H1 (cell line): ENCODE measurements at regions not wholly inside any gene's neighbourhood (a gene's known extent, or its start where the extent isn't known, plus 50 kb on each side); places are given as distances from the start of the nearest gene placed in this dataset.

Experiments used
- CTCF ChIA-PET: fragments of 300-600 bp; sonication (Branson Sonifier 250); formaldehyde crosslinking; loops from one replicate; lab custom pipeline; 2021; ENCODE audit not compliant: partially characterized antibody; lab: Charles Lee
- POLR2A ChIA-PET: fragments of 300-600 bp; sonication (Branson Sonifier 250); formaldehyde crosslinking; loops from one replicate; lab custom pipeline; 2021; ENCODE audit warnings: inconsistent platforms; ENCODE audit not compliant: partially characterized antibody; lab: Charles Lee
- DNase-seq, 2 experiments: peaks; one replicate each; pipeline versions ENCODE4 v3.0.0 to v3.0.0-alpha.2; 2010 to 2022; ENCODE audit warnings: low spot score in 2 of 2, low read depth in 1 of 2, mixed read lengths in 1 of 2
- FAIRE-seq: peaks from 2 replicates; lab custom pipeline; 2011; peaks lifted over from hg19 to GRCh38; lab: Jason Lieb, UNC
- H2AFZ ChIP-seq: 2 replicates; pipeline ENCODE4 v1.8.1; 2012; ENCODE audit warnings: low read length, inconsistent platforms
- H2AK5ac ChIP-seq: 2 replicates; pipeline ENCODE4 v1.6.1; 2013; ENCODE audit warnings: low read depth, low read length
- H2BK120ac ChIP-seq: replicated peaks from 2 replicates; pipeline ENCODE3; 2013; ENCODE audit warnings: low read depth, low read length, inconsistent platforms
- H2BK12ac ChIP-seq: 2 replicates; pipeline ENCODE4 v1.6.1; 2013; ENCODE audit warnings: low read depth, low read length
- H2BK15ac ChIP-seq: 2 replicates; pipeline ENCODE4 v1.6.1; 2013; ENCODE audit warnings: low read length
- H2BK20ac ChIP-seq: 2 replicates; pipeline ENCODE4 v1.6.1; 2013; ENCODE audit warnings: low read length
- H2BK5ac ChIP-seq: 2 replicates; pipeline ENCODE4 v1.6.1; 2013; ENCODE audit warnings: low read depth, low read length
- H3K14ac ChIP-seq: 2 replicates; pipeline ENCODE4 v1.6.1; 2013; ENCODE audit warnings: inconsistent platforms; ENCODE audit not compliant: insufficient read length
- H3K18ac ChIP-seq: 2 replicates; pipeline ENCODE4 v1.6.1; 2013; ENCODE audit warnings: low read length; ENCODE audit errors: extremely low read depth
- H3K23ac ChIP-seq: 2 replicates; pipeline ENCODE4 v1.6.1; 2013; ENCODE audit warnings: inconsistent platforms; ENCODE audit not compliant: insufficient read length
- H3K23me2 ChIP-seq: 2 replicates; pipeline ENCODE4 v1.6.1; 2013; ENCODE audit warnings: low read depth, low read length
- H3K27ac ChIP-seq: 2 replicates; pipeline ENCODE4 v1.6.1; 2011; ENCODE audit warnings: low read depth, low read length, inconsistent platforms
- H3K27me3 ChIP-seq, 4 experiments: replicated peaks in 1 of 4; 1 replicate in 1 of 4; 2 replicates in 3 of 4; pipeline versions ENCODE4 v1.6.1 to v1.8.1; 2011 to 2013; ENCODE audit warnings: low read length in 3 of 4, mild to moderate bottlenecking in 3 of 4, inconsistent platforms in 2 of 4, mixed read lengths in 2 of 4, moderate library complexity in 1 of 4; ENCODE audit not compliant: control insufficient read depth in 3 of 4, insufficient read depth in 3 of 4; ENCODE audit errors: extremely low read depth in 1 of 4
- H3K36me3 ChIP-seq, 4 experiments: 2 replicates each; pipeline versions ENCODE4 v1.6.1 to v1.8.1; 2011 to 2013; ENCODE audit warnings: mild to moderate bottlenecking in 4 of 4, low read length in 3 of 4, moderate library complexity in 2 of 4, control low read depth in 1 of 4, inconsistent platforms in 1 of 4; ENCODE audit not compliant: insufficient read depth in 4 of 4, control insufficient read depth in 2 of 4
- H3K4ac ChIP-seq: replicated peaks from 2 replicates; pipeline ENCODE3; 2013; ENCODE audit warnings: low read length, low read depth, mixed read lengths, inconsistent platforms; ENCODE audit not compliant: insufficient read length
- H3K4me1 ChIP-seq, 4 experiments: replicated peaks in 1 of 4; 1 replicate in 1 of 4; 2 replicates in 3 of 4; pipeline versions ENCODE4 v1.6.1 to v1.8.1; 2011 to 2013; ENCODE audit warnings: low read length in 3 of 4, inconsistent platforms in 2 of 4, mixed read lengths in 1 of 4; ENCODE audit not compliant: insufficient read depth in 4 of 4, control insufficient read depth in 3 of 4
- H3K4me2 ChIP-seq, 2 experiments: 2 replicates each; pipeline versions ENCODE4 v1.6.1 to v1.8.1; 2011 to 2013; ENCODE audit warnings: low read depth in 2 of 2, low read length in 2 of 2, control low read depth in 1 of 2, inconsistent platforms in 1 of 2, mild to moderate bottlenecking in 1 of 2; ENCODE audit not compliant: insufficient read depth in 1 of 2
- H3K4me3 ChIP-seq, 4 experiments: fragments of 200-600, 300-600 bp in 1 of 4; sonication (generic), shearing (Covaris generic), sonication (Bioruptor Twin) in 1 of 4; 2 replicates each; pipeline versions ENCODE4 v1.5.1 to v1.8.1; 2011 to 2016; ENCODE audit warnings: low read length in 4 of 4, low read depth in 3 of 4, control low read depth in 2 of 4, inconsistent platforms in 2 of 4, mild to moderate bottlenecking in 2 of 4, mixed read lengths in 1 of 4, moderate library complexity in 1 of 4; ENCODE audit not compliant: insufficient read depth in 2 of 4; ENCODE audit errors: extremely low read depth in 1 of 4
- H3K56ac ChIP-seq: replicated peaks from 2 replicates; pipeline ENCODE3; 2013; ENCODE audit warnings: low read depth, mild to moderate bottlenecking, mixed read lengths, low read length, inconsistent platforms; ENCODE audit not compliant: insufficient read length
- H3K79me1 ChIP-seq: 2 replicates; pipeline ENCODE4 v1.6.1; 2013; ENCODE audit warnings: low read depth, low read length, control low read depth
- H3K79me2 ChIP-seq, 2 experiments: 2 replicates each; pipeline versions ENCODE4 v1.6.1 to v1.8.1; 2012 to 2013; ENCODE audit warnings: low read length in 2 of 2, mild to moderate bottlenecking in 2 of 2, inconsistent platforms in 1 of 2; ENCODE audit not compliant: insufficient read depth in 2 of 2, control insufficient read depth in 1 of 2
- H3K9ac ChIP-seq, 4 experiments: replicated peaks in 1 of 4; 1 replicate in 1 of 4; 2 replicates in 3 of 4; pipeline versions ENCODE4 v1.6.1 to v1.8.1; 2011 to 2013; ENCODE audit warnings: low read depth in 3 of 4, low read length in 3 of 4, control low read depth in 2 of 4, mild to moderate bottlenecking in 2 of 4, moderate library complexity in 2 of 4, inconsistent platforms in 1 of 4; ENCODE audit errors: extremely low read depth in 1 of 4
- H3K9me3 ChIP-seq, 2 experiments: 2 replicates each; pipeline versions ENCODE4 v1.6.1 to v1.8.1; 2012 to 2013; ENCODE audit warnings: mild to moderate bottlenecking in 2 of 2, moderate library complexity in 2 of 2, control low read depth in 1 of 2, inconsistent platforms in 1 of 2, low read depth in 1 of 2, low read length in 1 of 2, mixed read lengths in 1 of 2; ENCODE audit not compliant: insufficient read depth in 2 of 2
- H4K20me1 ChIP-seq, 2 experiments: replicated peaks in 1 of 2; 2 replicates each; pipeline versions ENCODE3 to v1.8.1; 2011 to 2013; ENCODE audit warnings: inconsistent platforms in 2 of 2, low read length in 2 of 2, mild to moderate bottlenecking in 1 of 2; ENCODE audit not compliant: insufficient read depth in 2 of 2, control insufficient read depth in 1 of 2
- H4K5ac ChIP-seq: 2 replicates; pipeline ENCODE4 v1.6.1; 2013; ENCODE audit warnings: low read length, low read depth, mixed read lengths, inconsistent platforms; ENCODE audit not compliant: insufficient read length
- H4K8ac ChIP-seq: 2 replicates; pipeline ENCODE4 v1.8.0; 2013; ENCODE audit warnings: mild to moderate bottlenecking, moderate library complexity, low read length, inconsistent platforms; ENCODE audit not compliant: insufficient read depth; ENCODE audit errors: extremely low read depth
- H4K91ac ChIP-seq: replicated peaks from 2 replicates; pipeline ENCODE3; 2013; ENCODE audit warnings: low read length, mixed read lengths, inconsistent platforms; ENCODE audit not compliant: insufficient read length
- CBX8 ChIP-seq: fragments of 300-800, 300-1000 bp; sonication (generic); IDR thresholded peaks from 2 replicates; pipeline ENCODE4 v1.7.1; 2016; ENCODE audit warnings: low read depth, low read length, borderline replicate concordance
- HDAC6 ChIP-seq: IDR thresholded peaks from one replicate; pipeline ENCODE4 v1.7.1; 2012; ENCODE audit warnings: low read depth, mild to moderate bottlenecking, inconsistent platforms, low read length, moderate library complexity
- KDM1A ChIP-seq: fragments of 200-600, 300-600 bp; sonication (generic); IDR thresholded peaks from 2 replicates; pipeline ENCODE4 v1.7.1; 2016; ENCODE audit warnings: mild to moderate bottlenecking, low read length, borderline replicate concordance
- KDM5A ChIP-seq: fragments of 200-600 bp; IDR thresholded peaks from 2 replicates; pipeline ENCODE4 v1.7.1; 2012; ENCODE audit warnings: mild to moderate bottlenecking, low read length, inconsistent platforms, mixed read lengths
- RNF2 ChIP-seq: fragments of 200-900, 300-1000 bp; sonication (generic); IDR thresholded peaks from 2 replicates; pipeline ENCODE4 v1.7.1; 2016; ENCODE audit warnings: borderline replicate concordance, low read depth, mild to moderate bottlenecking, antibody characterized with exemption, low read length; ENCODE audit not compliant: poor library complexity, severe bottlenecking; ENCODE audit errors: missing control alignments
- TAF7 ChIP-seq: optimal IDR thresholded peaks from 2 replicates; pipeline ENCODE3; 2011; ENCODE audit warnings: low read depth, mild to moderate bottlenecking, inconsistent platforms, low read length, moderate library complexity, borderline replicate concordance
- USF2 ChIP-seq: IDR thresholded peaks from 2 replicates; pipeline ENCODE4 v1.6.1; 2011; ENCODE audit warnings: low read length, improper control_type of control experiment
- WGBS, 2 experiments: shearing (Covaris generic) in 1 of 2; methylation state at CpG; one replicate each; pipeline versions ENCODE4 v1.1.6 to v1.1.7; 2013 to 2015; ENCODE audit warnings: low lambda C conversion rate in 2 of 2, mixed read lengths in 2 of 2, inconsistent platforms in 1 of 2, low coverage in 1 of 2, missing lambda C conversion rate in 1 of 2; ENCODE audit not compliant: insufficient replicate concordance in 2 of 2, insufficient coverage in 1 of 2, insufficient read length in 1 of 2; ENCODE audit errors: extremely low coverage in 1 of 2, missing lambda C conversion rate in 1 of 2; 5-methylcytosine and 5-hydroxymethylcytosine counted together

DNA sequence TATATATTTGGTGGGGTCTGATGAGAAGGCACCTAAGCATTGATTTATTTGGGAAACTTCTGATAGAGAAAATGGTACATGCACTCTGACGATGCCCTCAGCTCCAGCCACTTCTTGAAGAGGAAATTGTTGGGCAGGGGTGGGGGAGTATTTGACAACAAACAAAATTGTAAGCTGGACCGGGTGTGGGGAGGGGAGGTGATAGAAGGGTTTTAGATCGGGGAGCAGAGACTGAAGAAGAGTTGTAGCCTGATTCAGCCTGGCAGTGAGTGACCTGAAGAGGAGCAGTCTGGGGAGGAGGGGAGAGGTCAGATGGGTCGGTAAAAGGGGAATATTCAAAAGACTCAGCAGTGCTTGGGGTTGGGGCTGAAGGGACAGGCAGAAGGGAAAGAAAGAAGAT, 2284.7 kb downstream of the TP53TG3F start:
- CTCF ChIA-PET: no interaction called here
- no peak overlapping the region for H3K18ac ChIP-seq
- no peaks in the 10 kb centered on the region; a peak in 1 of 8 replicates for H3K36me3 ChIP-seq
- no peak overlapping the region for H2AK5ac ChIP-seq
- FAIRE-seq (no peak), DNase-seq (no peak)
- no peaks in the 10 kb centered on the region for H3K79me2 ChIP-seq
- no peak overlapping the region for H4K91ac ChIP-seq
- no peak overlapping the region for H4K5ac ChIP-seq
- no peak overlapping the region for H4K8ac ChIP-seq
- H3K4me2 ChIP-seq: no peak overlapping the region
- no peak overlapping the region for H2AFZ ChIP-seq
- no peak overlapping the region for H2BK15ac ChIP-seq
- H3K56ac ChIP-seq: no peak overlapping the region
- POLR2A ChIA-PET: no interaction called here
- peaks cover 65 to 99% of the 10 kb centered on the region in 2 experiments for H3K9me3 ChIP-seq
- no peak overlapping the region for H3K23ac ChIP-seq
- H3K79me1 ChIP-seq: no peaks in the 10 kb centered on the region
- H2BK5ac ChIP-seq: no peak overlapping the region
- H2BK12ac ChIP-seq: no peak overlapping the region
- no peak overlapping the region for H2BK20ac ChIP-seq
- no peaks in the 10 kb centered on the region for H3K4me1 ChIP-seq
- no peak overlapping the region for H2BK120ac ChIP-seq
- no peak overlapping the region for H3K4ac ChIP-seq
- WGBS, 2 experiments: 84% methylated on average over 4 of the region's 4 CpGs; no CpG with 5 or more reads in 1 of the 2 experiments
- no peaks in the 10 kb centered on the region for H3K27me3 ChIP-seq
- no peak overlapping the region for H3K9ac ChIP-seq
- no peaks in the 10 kb centered on the region for H4K20me1 ChIP-seq
- peaks cover 2% of the 10 kb centered on the region; the same call in 1 of the 2 replicates for H3K23me2 ChIP-seq
- H3K27ac ChIP-seq: no peak overlapping the region
- H3K4me3 ChIP-seq: no peak overlapping the region
- H3K14ac ChIP-seq: no peak overlapping the region
- no peak for TF ChIP-seq HDAC6
- TF ChIP-seq USF2: no peak
- no peak for TF ChIP-seq RNF2
- TF ChIP-seq KDM5A: no peak
- no peak for TF ChIP-seq CBX8
- no peak for TF ChIP-seq TAF7
- TF ChIP-seq KDM1A: no peak
